NT2/D1 (cell line): ENCODE measurements at regions not wholly inside any gene's neighbourhood (a gene's known extent, or its start where the extent isn't known, plus 50 kb on each side); places are given as distances from the start of the nearest gene placed in this dataset.

ENCODE experiments used
- DNase-seq: peaks from one replicate; pipeline ENCODE4 v3.0.0-alpha.2; 2011; ENCODE audit warnings: low read depth, low spot score
- H3K27me3 ChIP-seq: 2 replicates; pipeline ENCODE4 v1.6.0; 2011; ENCODE audit warnings: mild to moderate bottlenecking; ENCODE audit not compliant: insufficient read length, insufficient read depth
- H3K36me3 ChIP-seq: 2 replicates; pipeline ENCODE4 v1.6.1; 2011; ENCODE audit warnings: mild to moderate bottlenecking, low read length, mixed read lengths; ENCODE audit not compliant: insufficient read depth, insufficient read length
- H3K4me1 ChIP-seq: 2 replicates; pipeline ENCODE4 v1.5.1; 2011; ENCODE audit not compliant: insufficient read depth, insufficient read length
- H3K4me3 ChIP-seq: 2 replicates; pipeline ENCODE4 v1.5.1; 2011; ENCODE audit warnings: low read depth; ENCODE audit not compliant: insufficient read length
- H3K9ac ChIP-seq: 2 replicates; pipeline ENCODE4 v1.6.0; 2011; ENCODE audit warnings: low read depth; ENCODE audit not compliant: insufficient read length
- H3K9me3 ChIP-seq: 2 replicates; pipeline ENCODE4 v1.5.1; 2011; ENCODE audit warnings: mild to moderate bottlenecking, low read length; ENCODE audit not compliant: insufficient read depth
- SUZ12 ChIP-seq: IDR thresholded peaks from 2 replicates; pipeline ENCODE4 v1.6.1; 2011; ENCODE audit not compliant: insufficient read length, insufficient read depth; ENCODE audit errors: extremely low read depth
- YY1 ChIP-seq: IDR thresholded peaks from 2 replicates; pipeline ENCODE4 v1.6.1; 2011; ENCODE audit not compliant: insufficient read length, insufficient read depth
- ZNF274 ChIP-seq: IDR thresholded peaks from 2 replicates; pipeline ENCODE4 v1.6.1; 2011; ENCODE audit warnings: mild to moderate bottlenecking, low read depth, low read length

- Histone ChIP-seq H3K9me3 (no peaks in the 10 kb centered on the region), H3K27me3 (no peaks in the 10 kb centered on the region), H3K9ac (no peak overlapping the region), H3K4me3 (no peak overlapping the region), H3K4me1 (peaks cover 2% of the 10 kb centered on the region), H3K36me3 (no peaks in the 10 kb centered on the region)
- TF ChIP-seq SUZ12 = no peak
- TF ChIP-seq YY1 = no peak
- no peak for TF ChIP-seq ZNF274
- no peak for DNase-seq
Observed at GRCh38 chr12:107236824-107237511, 143.6 kb upstream of the CRY1 start.

- Histone ChIP-seq H3K27me3 (no peaks in the 10 kb centered on the region), H3K4me1 (peaks cover 4% of the 10 kb centered on the region), H3K9me3 (no peaks in the 10 kb centered on the region), H3K9ac (no peak overlapping the region), H3K4me3 (no peak overlapping the region), H3K36me3 (no peaks in the 10 kb centered on the region)
- DNase-seq = no peak
- no peak for TF ChIP-seq SUZ12
- no peak for TF ChIP-seq ZNF274
- no peak for TF ChIP-seq YY1
Observed at GRCh38 chr12:107238296-107238695, 144.9 kb upstream of the CRY1 start.

- DNase-seq = no peak
- Histone ChIP-seq H3K36me3 (no peaks in the 10 kb centered on the region), H3K9me3 (no peaks in the 10 kb centered on the region), H3K9ac (no peak overlapping the region), H3K4me3 (no peak overlapping the region), H3K27me3 (no peaks in the 10 kb centered on the region), H3K4me1 (peaks cover 2% of the 10 kb centered on the region)
- TF ChIP-seq ZNF274 = no peak
- TF ChIP-seq YY1 = no peak
- TF ChIP-seq SUZ12 = no peak
Observed at GRCh38 chr12:107241411-107241810, 148.1 kb upstream of the CRY1 start.

- no peak for DNase-seq
- Histone ChIP-seq H3K9me3 (no peaks in the 10 kb centered on the region), H3K36me3 (no peaks in the 10 kb centered on the region), H3K27me3 (no peaks in the 10 kb centered on the region), H3K4me3 (no peak overlapping the region), H3K4me1 (peaks cover 2% of the 10 kb centered on the region), H3K9ac (no peak overlapping the region)
- TF ChIP-seq SUZ12 (no peak), YY1 (no peak)
Observed at GRCh38 chr12:107242189-107242588, 148.8 kb upstream of the CRY1 start.

- no peak for TF ChIP-seq SUZ12
- TF ChIP-seq ZNF274 = no peak
- no peak for TF ChIP-seq YY1
- no peak overlapping the region for H3K9ac ChIP-seq
- peaks cover 2% of the 10 kb centered on the region for H3K4me1 ChIP-seq
- H3K9me3 ChIP-seq = no peaks in the 10 kb centered on the region
- no peak overlapping the region for H3K4me3 ChIP-seq
- no peak for DNase-seq
- no peaks in the 10 kb centered on the region for H3K27me3 ChIP-seq
- H3K36me3 ChIP-seq = no peaks in the 10 kb centered on the region
Observed at GRCh38 chr12:107243341-107243740, 150.0 kb upstream of the CRY1 start.

GRCh38 chr12:107244584-107244983, 151.2 kb upstream of the CRY1 start:
- TF ChIP-seq SUZ12 (no peak), YY1 (no peak), ZNF274 (no peak)
- Histone ChIP-seq H3K4me1 (peaks cover 2% of the 10 kb centered on the region), H3K9me3 (no peaks in the 10 kb centered on the region), H3K27me3 (no peaks in the 10 kb centered on the region), H3K36me3 (no peaks in the 10 kb centered on the region), H3K9ac (no peak overlapping the region), H3K4me3 (no peak overlapping the region)
- DNase-seq = no peak

- DNase-seq = no peak
- Histone ChIP-seq H3K4me3 (no peak overlapping the region), H3K9me3 (no peaks in the 10 kb centered on the region)
Observed at GRCh38 chr12:107247650-107248049, 154.3 kb upstream of the CRY1 start.

GRCh38 chr12:107248187-107248586, 154.8 kb upstream of the CRY1 start:
- TF ChIP-seq SUZ12 (no peak), ZNF274 (no peak), YY1 (no peak)
- Histone ChIP-seq H3K9me3 (no peaks in the 10 kb centered on the region), H3K36me3 (no peaks in the 10 kb centered on the region), H3K9ac (no peak overlapping the region), H3K4me3 (no peak overlapping the region), H3K4me1 (no peaks in the 10 kb centered on the region), H3K27me3 (no peaks in the 10 kb centered on the region)
- DNase-seq = no peak

More at GRCh38 chr12:107247650-107248049, 154.3 kb upstream of the CRY1 start:
- Histone ChIP-seq H3K36me3 (no peaks in the 10 kb centered on the region), H3K27me3 (no peaks in the 10 kb centered on the region), H3K9ac (no peak overlapping the region), H3K4me1 (no peaks in the 10 kb centered on the region)
- no peak for TF ChIP-seq SUZ12
- TF ChIP-seq YY1 = no peak
- no peak for TF ChIP-seq ZNF274
